Gastrocnemius medialis (tissue), 4 donors: ENCODE measurements at regions not wholly inside any gene's neighbourhood (a gene's known extent, or its start where the extent isn't known, plus 50 kb on each side); places are given as distances from the start of the nearest gene placed in this dataset.

Source experiments
- CTCF ChIP-seq, 5 experiments: fragments of 450-650 bp in 3 of 5; fragments of 200-600 bp in 2 of 5; sonication (generic) in 2 of 5; IDR thresholded peaks in 4 of 5; conservative IDR thresholded peaks in 1 of 5; 1 replicate in 4 of 5; 2 replicates in 1 of 5; pipeline ENCODE4 v1.5.1; 2016 to 2019; ENCODE audit warnings: antibody characterized with exemption in 5 of 5, mild to moderate bottlenecking in 3 of 5, moderate library complexity in 3 of 5
- POLR2A ChIP-seq, 2 donors: fragments of 450-650 bp; IDR thresholded peaks; one replicate each; pipeline ENCODE4 v1.6.1; 2017; ENCODE audit warnings: antibody characterized with exemption in 2 of 2, mild to moderate bottlenecking in 2 of 2, moderate library complexity in 2 of 2

DNA sequence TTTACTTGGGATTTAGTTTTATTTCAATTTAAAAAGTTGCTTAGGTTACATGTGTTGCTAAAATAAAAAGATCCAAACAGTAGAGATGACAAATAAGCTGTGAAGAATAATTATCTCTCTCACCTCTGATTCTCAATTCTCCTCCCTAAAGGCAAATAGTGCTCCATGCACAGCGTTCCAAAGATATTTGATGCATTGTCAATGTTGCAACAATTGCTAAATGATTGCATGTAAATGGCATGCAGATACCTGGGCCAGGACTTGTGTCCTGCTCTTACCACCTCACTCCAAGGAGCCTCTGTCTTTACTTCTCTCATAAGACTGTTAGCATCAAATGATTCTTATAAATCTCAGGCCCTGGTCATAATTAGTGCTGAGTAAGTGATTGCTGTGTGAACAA lies 217.7 kb downstream of the SEC23IP start:
- TF ChIP-seq CTCF (IDR thresholded peaks at IDR 0.05 in 4 of 5, conservative IDR thresholded peaks at IDR 0.05 in 1 of 5) (no peak), POLR2A (IDR thresholded peaks at IDR 0.05) (no peak)
